ENCODE measurements at regions not wholly inside any gene's neighbourhood (a gene's known extent, or its start where the extent isn't known, plus 50 kb on each side); places are given as distances from the start of the nearest gene placed in this dataset.

- Mint-ChIP-seq H3K27ac (ENCODE audit: unreplicated experiment) (peak overlapping the region; percentile 63), H3K27me3 (ENCODE audit: low read depth, unreplicated experiment) (no peaks in the 10 kb centered on the region), H3K9me3 (ENCODE audit: unreplicated experiment) (peaks cover 1% of the 10 kb centered on the region), H3K4me1 (ENCODE audit: low read depth, unreplicated experiment) (peaks cover 34% of the 10 kb centered on the region), H3K36me3 (ENCODE audit: low read depth, unreplicated experiment) (peaks cover 1% of the 10 kb centered on the region), H3K4me3 (ENCODE audit: unreplicated experiment) (no peak overlapping the region)
- Histone ChIP-seq H3K27me3 (ENCODE audit: insufficient read depth, low read length) (no peaks in the 10 kb centered on the region), H3K9ac (ENCODE audit: low read length) (no peak overlapping the region), H2AFZ (ENCODE audit: low read depth, low read length) (no peak overlapping the region), H3K36me3 (ENCODE audit: insufficient read depth, low read length) (no peaks in the 10 kb centered on the region), H3K4me1 (ENCODE audit: insufficient read depth, low read length) (peaks cover 25% of the 10 kb centered on the region), H3K9me3 (ENCODE audit: insufficient read depth, low read depth, low read length) (no peaks in the 10 kb centered on the region), H3K4me3 (ENCODE audit: insufficient read depth, low read depth, low read length) (no peak overlapping the region), H3K27ac (ENCODE audit: low read depth, low read length) (no peak overlapping the region), H3K79me2 (ENCODE audit: insufficient read depth, low read length) (no peaks in the 10 kb centered on the region), H4K20me1 (ENCODE audit: insufficient read depth, low read length) (no peaks in the 10 kb centered on the region), H3K4me2 (ENCODE audit: low read length) (no peak overlapping the region)
- TF ChIP-seq EZH2 (IDR thresholded peaks at IDR 0.05; ENCODE audit: insufficient read depth, low read length): no peak
- TF ChIP-seq, protein P1, sequence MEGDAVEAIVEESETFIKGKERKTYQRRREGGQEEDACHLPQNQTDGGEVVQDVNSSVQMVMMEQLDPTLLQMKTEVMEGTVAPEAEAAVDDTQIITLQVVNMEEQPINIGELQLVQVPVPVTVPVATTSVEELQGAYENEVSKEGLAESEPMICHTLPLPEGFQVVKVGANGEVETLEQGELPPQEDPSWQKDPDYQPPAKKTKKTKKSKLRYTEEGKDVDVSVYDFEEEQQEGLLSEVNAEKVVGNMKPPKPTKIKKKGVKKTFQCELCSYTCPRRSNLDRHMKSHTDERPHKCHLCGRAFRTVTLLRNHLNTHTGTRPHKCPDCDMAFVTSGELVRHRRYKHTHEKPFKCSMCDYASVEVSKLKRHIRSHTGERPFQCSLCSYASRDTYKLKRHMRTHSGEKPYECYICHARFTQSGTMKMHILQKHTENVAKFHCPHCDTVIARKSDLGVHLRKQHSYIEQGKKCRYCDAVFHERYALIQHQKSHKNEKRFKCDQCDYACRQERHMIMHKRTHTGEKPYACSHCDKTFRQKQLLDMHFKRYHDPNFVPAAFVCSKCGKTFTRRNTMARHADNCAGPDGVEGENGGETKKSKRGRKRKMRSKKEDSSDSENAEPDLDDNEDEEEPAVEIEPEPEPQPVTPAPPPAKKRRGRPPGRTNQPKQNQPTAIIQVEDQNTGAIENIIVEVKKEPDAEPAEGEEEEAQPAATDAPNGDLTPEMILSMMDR (IDR thresholded peaks at IDR 0.05; ENCODE audit: insufficient read depth, low read depth, low read length): no peak
- FAIRE-seq (no peak), DNase-seq (ENCODE audit: low read depth) (no peak)
Observed at GRCh38 chr1:222047366-222047765, 305.5 kb upstream of the DUSP10 start.

GRCh38 chr1:222046684-222047263, 304.9 kb upstream of the DUSP10 start:
- no peak overlapping the region for H3K4me2 ChIP-seq (ENCODE audit: low read length)
- peaks cover 2% of the 10 kb centered on the region for H3K9me3 Mint-ChIP-seq (ENCODE audit: unreplicated experiment)
- peaks cover 35% of the 10 kb centered on the region for H3K4me1 Mint-ChIP-seq (ENCODE audit: low read depth, unreplicated experiment)
- H3K4me3 ChIP-seq (ENCODE audit: insufficient read depth, low read depth, low read length): no peak overlapping the region
- no peaks in the 10 kb centered on the region for H3K27me3 Mint-ChIP-seq (ENCODE audit: low read depth, unreplicated experiment)
- no peaks in the 10 kb centered on the region for H3K27me3 ChIP-seq (ENCODE audit: insufficient read depth, low read length)
- no peaks in the 10 kb centered on the region for H3K79me2 ChIP-seq (ENCODE audit: insufficient read depth, low read length)
- no peaks in the 10 kb centered on the region for H3K36me3 ChIP-seq (ENCODE audit: insufficient read depth, low read length)
- no peaks in the 10 kb centered on the region for H3K9me3 ChIP-seq (ENCODE audit: insufficient read depth, low read depth, low read length)
- H4K20me1 ChIP-seq (ENCODE audit: insufficient read depth, low read length): no peaks in the 10 kb centered on the region
- no peak overlapping the region for H2AFZ ChIP-seq (ENCODE audit: low read depth, low read length)
- H3K9ac ChIP-seq (ENCODE audit: low read length): no peak overlapping the region
- H3K4me1 ChIP-seq (ENCODE audit: insufficient read depth, low read length): peaks cover 25% of the 10 kb centered on the region
- no peak for TF ChIP-seq EZH2 (IDR thresholded peaks at IDR 0.05; ENCODE audit: insufficient read depth, low read length)
- H3K36me3 Mint-ChIP-seq (ENCODE audit: low read depth, unreplicated experiment): no peaks in the 10 kb centered on the region
- DNase-seq (ENCODE audit: low read depth) (no peak), FAIRE-seq (no peak)
- no peak overlapping the region for H3K27ac ChIP-seq (ENCODE audit: low read depth, low read length)
- no peak overlapping the region for H3K4me3 Mint-ChIP-seq (ENCODE audit: unreplicated experiment)
- H3K27ac Mint-ChIP-seq (ENCODE audit: unreplicated experiment): no peak overlapping the region

DNA sequence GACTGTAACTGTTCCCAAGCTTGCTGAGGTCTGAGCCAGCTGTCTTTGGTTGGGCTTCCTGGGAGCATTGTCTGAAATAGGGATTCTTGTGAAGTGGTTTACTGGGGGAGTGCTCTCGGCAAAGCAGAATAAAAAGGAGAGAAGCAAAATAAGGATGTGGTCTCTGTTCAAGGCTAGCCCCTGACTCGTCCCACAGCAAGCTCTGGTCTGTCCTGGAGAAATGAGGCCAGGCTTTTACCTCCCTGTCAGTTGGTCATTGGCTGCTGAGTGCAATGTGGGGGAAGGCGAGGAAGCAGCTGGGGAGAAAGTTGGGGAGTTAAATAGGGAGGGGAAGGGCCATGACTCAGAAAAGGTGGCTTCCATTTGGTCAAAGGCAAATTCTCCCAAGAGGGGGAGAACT, 303.9 kb upstream of the DUSP10 start:
- DNase-seq (ENCODE audit: low read depth): no peak
- Mint-ChIP-seq H3K4me3 (ENCODE audit: unreplicated experiment) (peak overlapping the region; percentile 1), H3K4me1 (ENCODE audit: low read depth, unreplicated experiment) (peaks cover 35% of the 10 kb centered on the region), H3K27me3 (ENCODE audit: low read depth, unreplicated experiment) (no peaks in the 10 kb centered on the region), H3K36me3 (ENCODE audit: low read depth, unreplicated experiment) (no peaks in the 10 kb centered on the region), H3K27ac (ENCODE audit: unreplicated experiment) (peak overlapping the region; percentile 87), H3K9me3 (ENCODE audit: unreplicated experiment) (peaks cover 4% of the 10 kb centered on the region)
- Histone ChIP-seq H3K27ac (ENCODE audit: low read depth, low read length) (no peak overlapping the region), H3K4me2 (ENCODE audit: low read length) (no peak overlapping the region), H3K79me2 (ENCODE audit: insufficient read depth, low read length) (no peaks in the 10 kb centered on the region), H3K9ac (ENCODE audit: low read length) (no peak overlapping the region), H3K36me3 (ENCODE audit: insufficient read depth, low read length) (no peaks in the 10 kb centered on the region), H3K27me3 (ENCODE audit: insufficient read depth, low read length) (no peaks in the 10 kb centered on the region), H3K9me3 (ENCODE audit: insufficient read depth, low read depth, low read length) (no peaks in the 10 kb centered on the region), H2AFZ (ENCODE audit: low read depth, low read length) (no peak overlapping the region), H3K4me1 (ENCODE audit: insufficient read depth, low read length) (peaks cover 25% of the 10 kb centered on the region), H3K4me3 (ENCODE audit: insufficient read depth, low read depth, low read length) (no peak overlapping the region), H4K20me1 (ENCODE audit: insufficient read depth, low read length) (no peaks in the 10 kb centered on the region)
- TF ChIP-seq, protein P1 (IDR thresholded peaks at IDR 0.05; ENCODE audit: insufficient read depth, low read depth, low read length): no peak
- no peak for TF ChIP-seq EZH2 (IDR thresholded peaks at IDR 0.05; ENCODE audit: insufficient read depth, low read length)
- FAIRE-seq: no peak
